GM23248 (cell line): ENCODE measurements at regions not wholly inside any gene's neighbourhood (a gene's known extent, or its start where the extent isn't known, plus 50 kb on each side); places are given as distances from the start of the nearest gene placed in this dataset.

Experiments
- DNase-seq: peaks from one replicate; pipeline ENCODE4 v3.0.0-alpha.2; 2015
- H2AFZ ChIP-seq: fragments of 200-600 bp; sonication (generic); 2 replicates; pipeline ENCODE4 v1.6.1; 2016; ENCODE audit warnings: antibody characterized with exemption
- H3F3A ChIP-seq: fragments of 200-600 bp; sonication (generic); 2 replicates; pipeline ENCODE4 v1.6.1; 2016; ENCODE audit warnings: mild to moderate bottlenecking, antibody characterized with exemption, mixed run types; ENCODE audit not compliant: insufficient read depth
- H3K27ac ChIP-seq: fragments of 200-600 bp; sonication (generic); 2 replicates; pipeline ENCODE4 v1.5.1; 2016; ENCODE audit warnings: mild to moderate bottlenecking
- H3K27me3 ChIP-seq: fragments of 200-600 bp; sonication (generic); replicated peaks from 2 replicates; pipeline ENCODE4 v1.6.1; 2016; ENCODE audit warnings: mild to moderate bottlenecking; ENCODE audit not compliant: insufficient read depth
- H3K36me3 ChIP-seq: fragments of 200-600 bp; sonication (generic); 2 replicates; pipeline ENCODE4 v1.6.1; 2016; ENCODE audit warnings: low read depth, mild to moderate bottlenecking
- H3K4me1 ChIP-seq: fragments of 200-600 bp; sonication (generic); 2 replicates; pipeline ENCODE4 v1.6.1; 2016; ENCODE audit warnings: mild to moderate bottlenecking; ENCODE audit not compliant: insufficient read depth
- H3K4me2 ChIP-seq: fragments of 200-600 bp; sonication (generic); one replicate; pipeline ENCODE4 v1.6.1; 2016; ENCODE audit warnings: mild to moderate bottlenecking; ENCODE audit not compliant: unreplicated experiment
- H3K4me3 ChIP-seq: fragments of 200-600 bp; sonication (generic); 2 replicates; pipeline ENCODE4 v1.5.1; 2016; ENCODE audit warnings: mild to moderate bottlenecking
- H3K79me2 ChIP-seq: fragments of 200-600 bp; sonication (generic); 2 replicates; pipeline ENCODE4 v1.6.1; 2016; ENCODE audit warnings: mild to moderate bottlenecking; ENCODE audit not compliant: insufficient read depth
- H3K9ac ChIP-seq: fragments of 200-600 bp; sonication (generic); 2 replicates; pipeline ENCODE4 v1.6.1; 2016; ENCODE audit warnings: mild to moderate bottlenecking
- H3K9me2 ChIP-seq: fragments of 200-600 bp; sonication (generic); 2 replicates; pipeline ENCODE4 v1.6.1; 2016; ENCODE audit warnings: mixed run types, mild to moderate bottlenecking, moderate library complexity; ENCODE audit not compliant: insufficient read depth
- H3K9me3 ChIP-seq: fragments of 200-600 bp; sonication (generic); one replicate; pipeline ENCODE4 v1.6.1; 2017; ENCODE audit warnings: low read depth
- H4K20me1 ChIP-seq: fragments of 200-600 bp; sonication (generic); 2 replicates; pipeline ENCODE4 v1.6.0; 2016; ENCODE audit not compliant: insufficient read depth
- EZH2 ChIP-seq: fragments of 200-600 bp; sonication (generic); IDR thresholded peaks from 2 replicates; pipeline ENCODE4 v1.6.1; 2018; ENCODE audit warnings: antibody characterized with exemption, mild to moderate bottlenecking; ENCODE audit not compliant: insufficient read depth, poor library complexity, severe bottlenecking
- EZH2phosphoT487 ChIP-seq: fragments of 200-600 bp; sonication (generic); IDR thresholded peaks from 2 replicates; pipeline ENCODE4 v1.6.1; 2018; ENCODE audit warnings: antibody characterized with exemption, moderate library complexity, mild to moderate bottlenecking, low read depth; ENCODE audit not compliant: insufficient read depth
- WGBS, 2 experiments: methylation state at CpG; one replicate each; pipeline ENCODE4 v1.1.6; 2015 to 2017; ENCODE audit warnings: low lambda C conversion rate in 2 of 2, low coverage in 1 of 2; ENCODE audit errors: missing lambda C conversion rate in 2 of 2; 5-methylcytosine and 5-hydroxymethylcytosine counted together
- in situ Hi-C: fragments of 300-500 bp; cut with MboI; formaldehyde crosslinking; loops from 2 replicates; pipeline ENCODE4 v1.15.0; 2020

DNA sequence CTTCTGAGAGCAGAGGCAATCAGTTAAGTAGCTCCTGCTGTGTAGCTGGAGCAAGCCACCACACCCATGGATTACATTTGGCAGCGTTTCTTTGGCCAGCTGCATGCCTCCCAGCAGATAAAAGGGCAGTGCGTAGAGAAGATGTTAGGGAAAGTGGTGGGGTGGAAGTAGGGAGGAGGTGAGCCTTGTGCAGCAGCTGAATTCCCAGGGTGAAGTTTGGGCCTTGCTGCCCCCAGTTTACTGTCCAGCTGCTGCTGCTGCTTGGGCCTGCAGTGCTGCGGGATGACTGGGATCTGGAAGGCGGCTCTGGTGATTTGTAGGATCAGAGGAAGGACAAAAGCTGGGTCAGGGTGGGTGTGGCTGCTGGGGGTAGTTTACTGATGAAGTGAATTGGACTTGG, 318.7 kb upstream of the C2CD4B start:
- DNase-seq, result peak; percentile 61
- TF ChIP-seq EZH2, result no peak
- no peak for TF ChIP-seq EZH2phosphoT487
- Histone ChIP-seq H3K4me1 (peaks cover 33% of the 10 kb centered on the region), H4K20me1 (no peaks in the 10 kb centered on the region), H3K4me3 (no peak overlapping the region), H3F3A (peaks cover 34% of the 10 kb centered on the region), H3K27me3 (no peaks in the 10 kb centered on the region), H3K36me3 (no peaks in the 10 kb centered on the region), H3K79me2 (peaks cover 47% of the 10 kb centered on the region), H3K9me3 (no peaks in the 10 kb centered on the region), H3K9ac (0 out of 2 replicates have a peak overlapping the region, but pooled peaks have one; percentile 26), H3K27ac (peak overlapping the region; percentile 65), H2AFZ (no peak overlapping the region), H3K9me2 (no peaks in the 10 kb centered on the region), H3K4me2 (peak overlapping the region; percentile 57)
- WGBS, 2 experiments, result 33 to 47% methylated on average over 4 of the region's 4 CpGs
- in situ Hi-C loops, result no loop called here

DNA sequence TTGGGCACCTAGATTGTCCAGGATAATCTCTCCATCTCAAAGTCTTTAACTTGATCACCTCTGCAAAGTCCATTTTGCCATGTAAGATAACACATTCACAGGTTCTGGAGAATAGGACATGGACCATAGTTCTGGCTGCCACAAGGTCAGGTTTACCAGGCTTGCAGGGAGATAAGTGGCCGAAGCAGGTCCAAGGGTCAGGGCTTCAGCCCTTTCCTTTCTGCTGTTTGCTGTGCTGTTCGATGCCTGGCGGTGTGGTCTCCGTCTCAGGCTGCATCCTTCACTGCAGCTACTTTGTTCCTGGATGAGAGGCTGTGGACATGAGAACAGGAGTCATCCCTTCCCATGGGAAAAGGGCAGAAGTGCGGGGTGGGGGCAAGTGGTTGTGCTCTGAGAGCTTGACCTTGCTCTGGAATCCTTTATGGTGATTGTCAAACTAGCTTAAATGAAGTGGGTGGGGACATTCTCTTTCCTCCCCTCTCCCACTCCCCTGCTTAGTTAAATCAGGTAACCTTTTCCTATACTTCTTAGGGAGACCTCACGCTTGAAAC, 320.2 kb upstream of the C2CD4B start:
- Histone ChIP-seq H3F3A (peaks cover 34% of the 10 kb centered on the region), H3K36me3 (no peaks in the 10 kb centered on the region), H4K20me1 (no peaks in the 10 kb centered on the region), H3K9me3 (no peaks in the 10 kb centered on the region), H3K4me3 (no peak overlapping the region), H3K9ac (no peak overlapping the region), H3K27ac (no peak overlapping the region), H3K79me2 (peaks cover 49% of the 10 kb centered on the region), H2AFZ (no peak overlapping the region), H3K4me2 (no peak overlapping the region), H3K4me1 (peaks cover 33% of the 10 kb centered on the region), H3K9me2 (no peaks in the 10 kb centered on the region), H3K27me3 (no peaks in the 10 kb centered on the region)
- no peak for TF ChIP-seq EZH2phosphoT487
- no peak for TF ChIP-seq EZH2
- WGBS, 2 experiments, result 97 to 98% methylated on average over 6 of the region's 6 CpGs
- in situ Hi-C loops, result no loop called here
- no peak for DNase-seq

DNA sequence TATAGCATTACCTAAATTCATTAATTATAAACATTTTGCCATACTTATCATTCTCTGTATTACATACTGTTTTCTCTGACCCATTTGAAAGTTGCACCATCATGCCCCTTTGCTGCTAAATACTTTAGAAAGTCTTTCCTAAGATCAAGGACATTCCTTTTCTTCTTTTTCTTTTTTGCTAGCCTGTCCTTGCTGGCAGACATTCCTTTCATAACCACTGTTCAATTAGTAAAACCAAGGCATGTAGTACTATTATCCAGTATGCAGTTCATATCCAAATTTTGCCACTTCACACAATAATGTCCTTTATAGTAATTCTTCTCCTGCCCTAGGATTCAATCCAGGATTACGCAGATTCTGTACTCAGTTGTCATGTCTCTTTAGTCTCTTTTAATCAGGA, 321.0 kb upstream of the C2CD4B start:
- in situ Hi-C loops, result no loop called here
- H3K79me2 ChIP-seq, result peaks cover 45% of the 10 kb centered on the region
- H3K4me2 ChIP-seq, result peak overlapping the region; percentile 31
- 85 to 91% methylated on average over 1 of the region's 1 CpG for WGBS, 2 experiments
- H4K20me1 ChIP-seq, result no peaks in the 10 kb centered on the region
- peaks cover 34% of the 10 kb centered on the region for H3F3A ChIP-seq
- H3K9me2 ChIP-seq, result no peaks in the 10 kb centered on the region
- no peak overlapping the region for H2AFZ ChIP-seq
- H3K4me1 ChIP-seq, result peaks cover 33% of the 10 kb centered on the region
- no peak overlapping the region for H3K4me3 ChIP-seq
- TF ChIP-seq EZH2 (no peak), EZH2phosphoT487 (no peak)
- DNase-seq, result peak; percentile 49
- no peaks in the 10 kb centered on the region for H3K27me3 ChIP-seq
- no peaks in the 10 kb centered on the region for H3K9me3 ChIP-seq
- no peak overlapping the region for H3K9ac ChIP-seq
- no peaks in the 10 kb centered on the region for H3K36me3 ChIP-seq
- 0 out of 2 replicates have a peak overlapping the region, but pooled peaks have one; percentile 19 for H3K27ac ChIP-seq

DNA sequence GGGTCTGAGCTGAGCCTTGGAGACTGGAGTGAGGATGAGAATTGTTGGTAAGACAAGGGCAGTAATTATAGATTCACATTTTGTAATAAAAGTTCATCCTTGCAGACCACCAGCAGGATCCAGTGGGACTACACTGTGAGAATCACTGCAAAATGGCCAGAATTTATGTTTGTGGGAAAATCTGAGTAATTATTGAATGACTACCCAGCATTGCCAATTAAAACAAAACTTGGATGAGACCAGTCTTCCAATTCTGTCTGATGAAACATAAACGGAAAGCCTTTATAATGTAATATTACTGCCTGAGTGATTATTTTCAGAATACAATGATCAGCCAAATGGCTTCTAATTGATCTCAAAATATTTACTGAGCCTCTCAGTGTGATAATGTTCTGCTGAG, 323.3 kb upstream of the C2CD4B start:
- peaks cover 54% of the 10 kb centered on the region for H3K79me2 ChIP-seq
- H3K4me2 ChIP-seq, result no peak overlapping the region
- TF ChIP-seq EZH2, result no peak
- TF ChIP-seq EZH2phosphoT487, result no peak
- H3K9me2 ChIP-seq, result no peaks in the 10 kb centered on the region
- no peaks in the 10 kb centered on the region for H3K36me3 ChIP-seq
- no peak overlapping the region for H3K27ac ChIP-seq
- peaks cover 24% of the 10 kb centered on the region for H3K4me1 ChIP-seq
- no peak overlapping the region for H3K9ac ChIP-seq
- H4K20me1 ChIP-seq, result no peaks in the 10 kb centered on the region
- peaks cover 20% of the 10 kb centered on the region for H3F3A ChIP-seq
- in situ Hi-C loops, result no loop called here
- DNase-seq, result no peak
- WGBS, 2 experiments, result 56 to 59% methylated on average over 1 of the region's 1 CpG
- H3K4me3 ChIP-seq, result no peak overlapping the region
- no peak overlapping the region for H2AFZ ChIP-seq
- no peaks in the 10 kb centered on the region for H3K27me3 ChIP-seq
- H3K9me3 ChIP-seq, result no peaks in the 10 kb centered on the region
